ENCODE measurements at regions not wholly inside any gene's neighbourhood (a gene's known extent, or its start where the extent isn't known, plus 50 kb on each side); places are given as distances from the start of the nearest gene placed in this dataset.

- DNase-seq: no peak
Measured at GRCh38 chr10:121282264-121282663, 316.0 kb downstream of the FGFR2 start.

DNA sequence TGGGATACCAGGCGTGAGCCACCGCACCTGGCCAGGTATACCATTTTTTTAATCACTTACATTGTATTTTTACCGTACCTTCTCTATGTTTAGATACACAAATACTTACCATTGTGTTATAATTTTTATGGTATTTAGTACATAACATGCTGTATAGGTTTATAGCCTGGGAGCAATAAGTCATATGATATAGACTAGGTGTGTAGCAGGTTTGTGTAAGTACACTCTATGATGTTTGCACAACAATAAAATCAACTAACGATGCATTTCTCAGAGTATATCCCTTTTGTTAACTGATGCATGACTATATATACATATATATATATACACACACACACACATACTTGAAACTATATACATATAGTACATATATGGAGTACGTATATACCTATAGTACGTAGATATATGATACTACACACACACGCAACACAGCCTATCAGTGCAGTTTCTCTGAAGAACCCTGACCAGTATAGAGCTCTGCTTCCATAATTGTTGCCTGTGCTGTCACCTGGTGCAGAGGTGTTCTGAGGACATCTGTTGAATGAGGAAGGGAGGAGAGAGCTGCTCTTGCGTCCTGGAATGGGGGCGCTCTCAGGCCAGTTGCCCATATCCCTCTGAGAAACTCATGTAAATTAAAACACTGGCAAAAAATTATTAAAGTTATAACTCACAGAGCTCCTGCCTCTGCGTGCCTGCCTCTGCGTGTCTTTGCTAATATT, 315.3 kb downstream of the FGFR2 start:
- no peak for DNase-seq

DNA sequence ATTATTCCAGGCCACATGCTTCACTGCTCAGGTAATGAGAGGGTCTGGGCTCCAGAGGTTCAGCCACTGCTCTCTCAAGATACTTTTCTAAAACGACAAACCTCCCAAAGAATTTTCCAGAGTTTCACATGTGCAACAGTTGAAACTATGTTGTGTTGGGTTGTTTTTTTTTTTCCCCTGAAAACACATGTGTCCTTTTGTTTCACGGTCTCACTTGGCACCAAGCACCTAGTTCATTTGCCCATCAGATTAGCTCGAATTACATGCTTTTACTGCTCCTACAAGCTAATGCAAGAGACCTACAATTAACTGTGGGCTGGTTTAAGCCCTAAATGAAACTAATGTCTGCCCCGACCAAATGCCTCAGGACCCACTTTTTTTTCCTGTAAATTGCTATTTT, 313.3 kb downstream of the FGFR2 start:
- DNase-seq: no peak

DNA sequence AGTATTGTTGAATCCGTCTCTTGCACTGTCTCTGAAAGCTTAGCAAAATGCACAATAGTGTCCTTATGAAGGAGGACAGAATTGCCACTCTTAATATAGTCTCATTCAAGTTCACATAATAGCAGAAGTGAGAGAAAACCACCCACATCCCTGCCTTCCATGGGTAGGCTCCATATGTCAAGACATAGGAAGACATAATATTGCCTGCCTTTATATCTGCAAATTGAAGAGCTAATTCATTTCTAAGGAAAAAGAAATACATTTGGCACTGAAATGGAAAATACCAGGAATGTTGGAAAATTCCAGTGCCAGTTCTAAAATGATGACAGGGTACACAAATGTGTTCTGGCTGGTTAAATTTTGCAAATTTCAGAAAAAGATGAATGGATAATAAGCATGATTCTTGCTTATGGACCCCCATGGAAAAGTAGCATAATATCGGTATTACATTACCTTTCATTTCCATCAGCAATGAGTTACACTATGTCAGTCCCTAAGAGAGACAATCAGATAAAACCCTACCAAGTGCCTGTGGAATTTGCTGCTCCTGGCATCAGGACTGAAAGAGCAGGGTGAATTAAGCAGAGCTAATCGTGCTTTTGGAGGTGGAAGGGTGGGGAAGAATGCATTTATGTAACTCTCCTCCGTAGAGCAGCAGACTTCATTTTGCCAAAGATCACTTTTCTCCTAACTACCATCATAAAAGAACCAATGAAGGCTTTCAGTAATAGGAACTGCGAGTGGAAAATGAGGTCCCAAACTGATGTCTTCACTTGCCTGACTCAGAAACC, 312.6 kb downstream of the FGFR2 start:
- no peak for DNase-seq

DNA sequence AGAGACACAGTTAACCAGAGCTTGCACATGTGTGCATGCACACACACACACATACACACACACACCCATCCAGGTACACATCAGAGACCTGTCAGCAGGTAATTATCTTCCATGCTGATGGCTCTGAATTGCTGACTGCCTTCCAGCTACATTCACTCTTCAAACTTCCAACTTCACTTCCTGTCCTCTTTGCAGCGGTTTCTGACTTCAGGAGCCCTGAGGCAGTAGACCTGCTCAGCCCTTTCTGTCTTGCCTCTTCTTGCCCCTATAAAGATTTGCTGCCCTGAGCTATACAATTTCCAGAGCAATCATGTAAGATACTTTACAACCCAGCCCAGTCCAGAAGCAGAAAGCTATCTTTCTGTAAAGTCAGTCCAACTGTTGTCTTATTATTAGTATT, 310.2 kb downstream of the FGFR2 start:
- no peak for DNase-seq

- DNase-seq: no peak
Measured at GRCh38 chr10:121288864-121289661, 309.2 kb downstream of the FGFR2 start.

DNA sequence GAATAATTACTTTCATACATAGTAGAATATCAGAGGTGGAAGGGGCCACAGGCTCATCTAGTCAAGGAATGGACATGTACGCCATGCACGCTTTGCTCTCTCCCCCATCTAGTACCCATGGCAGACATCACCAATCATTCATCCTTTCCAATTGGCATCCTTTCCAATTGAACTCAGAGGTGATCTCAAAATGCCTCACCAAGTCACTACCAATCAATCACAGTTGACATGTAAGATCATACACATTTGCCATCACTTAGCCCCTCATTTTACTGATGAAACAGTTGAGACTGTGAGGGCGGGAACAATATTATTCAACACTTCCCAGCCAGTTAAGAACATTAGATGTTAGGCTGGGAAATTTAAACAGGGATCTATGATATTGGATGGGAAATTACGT, 308.4 kb downstream of the FGFR2 start:
- no peak for DNase-seq

DNA sequence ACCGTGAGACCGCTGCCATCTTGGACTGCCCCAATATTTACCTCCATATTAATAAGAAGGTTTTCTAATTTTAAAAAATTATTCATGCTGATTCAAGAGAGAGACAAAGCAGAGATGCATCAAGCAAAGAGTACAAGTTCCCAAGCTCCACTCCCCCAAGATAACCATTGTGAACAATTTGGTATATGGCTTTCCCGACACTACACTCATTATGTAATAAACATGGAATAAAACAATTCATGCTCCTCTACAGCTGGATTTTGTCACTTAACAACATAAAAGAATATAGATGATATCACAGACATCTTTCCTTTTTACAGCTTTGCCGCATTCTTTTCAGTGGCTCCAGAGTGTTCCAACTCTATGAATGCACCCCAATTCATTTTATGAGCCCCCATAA, 307.6 kb downstream of the FGFR2 start:
- DNase-seq: no peak

GRCh38 chr10:121291376-121291775, 306.9 kb downstream of the FGFR2 start:
- no peak for DNase-seq

- DNase-seq: no peak
Measured at GRCh38 chr10:121291823-121292222, 306.4 kb downstream of the FGFR2 start.

- no peak for DNase-seq
Measured at GRCh38 chr10:121292321-121292720, 305.9 kb downstream of the FGFR2 start.

DNA sequence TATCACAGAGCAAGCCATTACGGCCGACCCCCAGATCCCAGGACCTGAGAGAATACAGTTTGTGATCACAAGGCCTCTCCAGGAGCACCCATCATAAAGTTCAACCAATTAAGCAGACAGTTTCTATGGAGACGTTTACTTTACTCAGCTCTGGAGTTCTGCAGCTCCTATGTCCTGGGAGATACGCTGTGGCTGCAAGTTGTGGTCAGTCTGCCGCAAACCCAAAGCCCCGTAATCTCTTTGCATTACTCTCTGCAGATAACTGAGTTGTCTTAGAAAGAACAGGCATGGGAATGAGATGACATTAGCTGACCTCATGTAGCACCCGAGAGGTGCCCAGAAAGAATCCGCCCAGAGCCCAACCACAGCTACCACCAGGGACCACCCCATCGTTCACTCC, 305.1 kb downstream of the FGFR2 start:
- DNase-seq: no peak

GRCh38 chr10:121294630-121295029, 303.6 kb downstream of the FGFR2 start:
- no peak for DNase-seq

DNA sequence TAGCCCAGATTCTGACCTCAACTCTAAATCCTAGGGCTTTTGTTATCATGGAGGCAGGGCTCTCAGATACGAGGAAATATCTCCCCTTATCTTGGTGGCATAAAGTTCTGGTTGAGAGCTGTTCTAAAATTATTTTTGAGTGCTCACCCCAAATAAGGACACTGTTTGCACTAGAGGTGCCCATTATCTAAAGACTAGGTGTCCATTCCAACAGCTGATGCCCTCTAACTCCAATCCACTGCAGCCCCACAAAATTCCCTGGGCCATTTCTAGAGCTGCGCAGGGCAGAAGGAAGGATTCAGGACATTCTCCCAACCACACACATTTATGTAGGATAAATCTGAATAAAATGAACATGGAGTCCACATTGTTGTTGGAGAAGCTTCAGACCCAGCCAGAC, 301.9 kb downstream of the FGFR2 start:
- DNase-seq: no peak

- no peak for DNase-seq
Measured at GRCh38 chr10:121296881-121297585, 301.2 kb downstream of the FGFR2 start.

- DNase-seq: no peak
Measured at GRCh38 chr10:121300723-121301122, 297.5 kb downstream of the FGFR2 start.

GRCh38 chr10:121302541-121303180, 295.6 kb downstream of the FGFR2 start:
- no peak for DNase-seq

DNA sequence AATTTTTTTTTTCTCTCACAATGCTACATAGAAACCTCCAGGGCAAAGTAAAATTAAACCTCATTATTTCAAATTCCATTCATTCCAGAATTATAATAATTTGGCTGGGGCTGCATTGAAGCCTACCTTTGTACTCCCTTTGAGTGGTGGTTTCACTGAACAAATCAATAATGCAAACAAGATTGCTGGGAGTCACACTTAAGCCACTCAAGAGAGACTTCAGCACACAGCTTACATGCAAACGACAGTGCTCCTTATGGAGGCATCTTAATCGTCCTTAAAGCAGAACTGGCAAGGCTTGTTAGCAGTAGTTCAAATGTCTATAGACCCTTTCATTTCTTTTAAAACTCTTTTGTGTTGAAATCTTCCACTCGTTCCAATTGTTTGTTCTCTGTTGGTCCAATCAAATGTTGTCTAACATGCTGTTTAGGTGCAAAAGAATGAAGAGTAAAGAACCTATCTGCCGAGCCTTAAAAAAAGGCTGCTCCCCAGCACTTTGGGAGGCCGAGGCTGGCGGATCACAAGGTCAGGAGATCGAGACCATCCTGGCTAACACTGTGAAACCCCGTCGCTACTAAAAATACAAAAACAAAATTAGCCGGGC, 294.9 kb downstream of the FGFR2 start:
- no peak for DNase-seq

DNA sequence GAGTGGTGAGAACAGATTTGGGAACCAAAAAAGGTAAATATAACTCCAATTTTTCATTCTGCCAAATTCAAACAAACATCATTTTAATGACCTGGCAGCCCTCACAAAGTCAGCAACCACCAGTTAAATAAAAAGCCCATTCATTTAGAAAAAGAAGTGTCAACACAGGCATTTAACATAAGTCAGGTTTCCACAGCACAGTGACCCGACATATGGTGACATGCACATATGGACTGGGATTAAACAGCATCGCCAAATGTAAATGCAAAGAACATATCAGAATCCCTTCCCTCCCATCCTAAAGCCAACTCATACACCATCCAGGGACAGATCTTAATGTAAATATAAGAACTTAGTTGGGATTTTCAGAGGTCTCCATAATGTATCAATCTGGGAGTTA, 293.2 kb downstream of the FGFR2 start:
- no peak for DNase-seq

GRCh38 chr10:121306159-121306673, 292.0 kb downstream of the FGFR2 start:
- no peak for DNase-seq

GRCh38 chr10:121307411-121307980, 290.7 kb downstream of the FGFR2 start:
- DNase-seq: no peak

Measured in stimulated activated CD4-positive, alpha-beta T cell treated with anti-CD3 and anti-CD28 coated beads, Interleukin-4, amount 100 ng/mL, for 4 hours (primary cell).